Vagina (tissue), 2 donors: ENCODE measurements at regions not wholly inside any gene's neighbourhood (a gene's known extent, or its start where the extent isn't known, plus 50 kb on each side); places are given as distances from the start of the nearest gene placed in this dataset.

Experiments
- POLR2AphosphoS5 ChIP-seq, 2 donors: sonication (generic); formaldehyde crosslinking; IDR thresholded peaks; one replicate each; pipeline ENCODE4 v1.9.0; 2017; ENCODE audit warnings: antibody characterized with exemption in 2 of 2, mild to moderate bottlenecking in 2 of 2, low read depth in 1 of 2; ENCODE audit not compliant: insufficient read depth in 1 of 2
- TF ChIP-seq, protein P1 (sequence below), 3 experiments: fragments of 450-650 bp in 2 of 3; fragments of 200-600 bp in 1 of 3; sonication (generic) in 1 of 3; IDR thresholded peaks; one replicate each; pipeline ENCODE4 v1.5.1; 2017 to 2019; ENCODE audit warnings: antibody characterized with exemption in 3 of 3, mild to moderate bottlenecking in 2 of 3, moderate library complexity in 2 of 3

DNA sequence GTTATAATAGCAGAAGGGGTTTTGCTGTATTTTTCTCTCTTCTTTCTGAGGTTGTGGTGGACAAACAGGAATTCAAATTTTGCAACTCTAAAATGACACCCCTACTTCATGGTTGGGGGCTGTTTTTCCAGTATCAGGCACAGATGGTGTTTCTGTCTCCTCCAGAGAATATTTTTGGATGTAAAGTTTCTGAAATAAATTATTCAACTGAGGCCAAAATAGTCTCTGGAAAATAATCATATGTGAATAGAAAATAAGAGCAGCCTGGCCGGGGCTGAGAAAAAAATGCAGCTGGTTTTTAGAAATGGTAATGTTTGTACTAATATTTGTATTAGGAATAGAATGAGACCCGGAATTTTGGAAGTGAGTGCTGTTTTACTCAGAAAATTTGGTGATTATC is 121.3 kb upstream of the ADAMTS9 start:
- TF ChIP-seq, protein P1, sequence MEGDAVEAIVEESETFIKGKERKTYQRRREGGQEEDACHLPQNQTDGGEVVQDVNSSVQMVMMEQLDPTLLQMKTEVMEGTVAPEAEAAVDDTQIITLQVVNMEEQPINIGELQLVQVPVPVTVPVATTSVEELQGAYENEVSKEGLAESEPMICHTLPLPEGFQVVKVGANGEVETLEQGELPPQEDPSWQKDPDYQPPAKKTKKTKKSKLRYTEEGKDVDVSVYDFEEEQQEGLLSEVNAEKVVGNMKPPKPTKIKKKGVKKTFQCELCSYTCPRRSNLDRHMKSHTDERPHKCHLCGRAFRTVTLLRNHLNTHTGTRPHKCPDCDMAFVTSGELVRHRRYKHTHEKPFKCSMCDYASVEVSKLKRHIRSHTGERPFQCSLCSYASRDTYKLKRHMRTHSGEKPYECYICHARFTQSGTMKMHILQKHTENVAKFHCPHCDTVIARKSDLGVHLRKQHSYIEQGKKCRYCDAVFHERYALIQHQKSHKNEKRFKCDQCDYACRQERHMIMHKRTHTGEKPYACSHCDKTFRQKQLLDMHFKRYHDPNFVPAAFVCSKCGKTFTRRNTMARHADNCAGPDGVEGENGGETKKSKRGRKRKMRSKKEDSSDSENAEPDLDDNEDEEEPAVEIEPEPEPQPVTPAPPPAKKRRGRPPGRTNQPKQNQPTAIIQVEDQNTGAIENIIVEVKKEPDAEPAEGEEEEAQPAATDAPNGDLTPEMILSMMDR (IDR thresholded peaks at IDR 0.05): no peak
- no peak for TF ChIP-seq POLR2AphosphoS5 (IDR thresholded peaks at IDR 0.05; ENCODE audit: insufficient read depth in 1 of 2, low read depth in 1 of 2)
